ENCODE measurements at regions not wholly inside any gene's neighbourhood (a gene's known extent, or its start where the extent isn't known, plus 50 kb on each side); places are given as distances from the start of the nearest gene placed in this dataset.

GRCh38 chr15:60083318-60083717 lies 79.2 kb downstream of the FOXB1 start:
- H4K91ac ChIP-seq (ENCODE audit: insufficient read length, low read depth, low read length), result no peak overlapping the region
- Mint-ChIP-seq H3K9me3 (no peaks in the 10 kb centered on the region), H3K4me3 (no peak overlapping the region), H3K27ac (no peak overlapping the region), H3K27me3 (ENCODE audit: low read depth) (peaks cover 4% of the 10 kb centered on the region; the same call in 1 of the 2 replicates), H3K4me1 (peaks cover 14 to 22% of the 10 kb centered on the region in 2 experiments), H3K36me3 (ENCODE audit: insufficient read depth in 1 of 3, low read depth in 3 of 3) (no peaks in the 10 kb centered on the region; a peak in 2 of 7 replicates)
- H3K18ac ChIP-seq (ENCODE audit: insufficient read length, low read depth, low read length), result no peak overlapping the region
- H3K14ac ChIP-seq (ENCODE audit: insufficient read depth, low read length), result no peak overlapping the region
- H3K56ac ChIP-seq (ENCODE audit: insufficient read length, low read depth, low read length), result no peak overlapping the region
- H2BK12ac ChIP-seq (ENCODE audit: insufficient read length, low read depth, low read length), result no peak overlapping the region
- WGBS (ENCODE audit: extremely low coverage, insufficient read length, low lambda C conversion rate), result no CpG with 5 or more reads among the region's 3 CpGs
- H4K20me1 ChIP-seq (ENCODE audit: control insufficient read depth, insufficient read depth, insufficient read length), result no peaks in the 10 kb centered on the region
- H2BK120ac ChIP-seq (ENCODE audit: low read depth, low read length, poor library complexity, severe bottlenecking), result no peak overlapping the region
- H3K23me2 ChIP-seq (ENCODE audit: insufficient read length, low read depth, low read length, poor library complexity, severe bottlenecking), result no peaks in the 10 kb centered on the region
- H2BK5ac ChIP-seq (ENCODE audit: insufficient read length, low read length), result no peak overlapping the region
- DNase-seq, result no peak
- no peak overlapping the region for H2AFZ ChIP-seq (ENCODE audit: low read length)
- no peak overlapping the region for H2AK5ac ChIP-seq (ENCODE audit: insufficient read length, low read length)
- no peak overlapping the region for H3K27ac ChIP-seq (ENCODE audit: insufficient read length, low read depth, low read length)
- H3K27me3 ChIP-seq (ENCODE audit: insufficient read depth, low read length), result no peaks in the 10 kb centered on the region
- H3K23ac ChIP-seq (ENCODE audit: insufficient read length, low read depth, low read length), result no peak overlapping the region
- no peak overlapping the region for H4K5ac ChIP-seq (ENCODE audit: insufficient read length, low read depth, low read length)
- H4K8ac ChIP-seq (replicated peaks; ENCODE audit: insufficient read length, low read depth, low read length), result no peak overlapping the region
- H3K4ac ChIP-seq (ENCODE audit: low read depth, low read length), result no peak overlapping the region
- TF ChIP-seq, protein P1, sequence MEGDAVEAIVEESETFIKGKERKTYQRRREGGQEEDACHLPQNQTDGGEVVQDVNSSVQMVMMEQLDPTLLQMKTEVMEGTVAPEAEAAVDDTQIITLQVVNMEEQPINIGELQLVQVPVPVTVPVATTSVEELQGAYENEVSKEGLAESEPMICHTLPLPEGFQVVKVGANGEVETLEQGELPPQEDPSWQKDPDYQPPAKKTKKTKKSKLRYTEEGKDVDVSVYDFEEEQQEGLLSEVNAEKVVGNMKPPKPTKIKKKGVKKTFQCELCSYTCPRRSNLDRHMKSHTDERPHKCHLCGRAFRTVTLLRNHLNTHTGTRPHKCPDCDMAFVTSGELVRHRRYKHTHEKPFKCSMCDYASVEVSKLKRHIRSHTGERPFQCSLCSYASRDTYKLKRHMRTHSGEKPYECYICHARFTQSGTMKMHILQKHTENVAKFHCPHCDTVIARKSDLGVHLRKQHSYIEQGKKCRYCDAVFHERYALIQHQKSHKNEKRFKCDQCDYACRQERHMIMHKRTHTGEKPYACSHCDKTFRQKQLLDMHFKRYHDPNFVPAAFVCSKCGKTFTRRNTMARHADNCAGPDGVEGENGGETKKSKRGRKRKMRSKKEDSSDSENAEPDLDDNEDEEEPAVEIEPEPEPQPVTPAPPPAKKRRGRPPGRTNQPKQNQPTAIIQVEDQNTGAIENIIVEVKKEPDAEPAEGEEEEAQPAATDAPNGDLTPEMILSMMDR (conservative IDR thresholded peaks at IDR 0.05), result no peak
- H3K9ac ChIP-seq (ENCODE audit: extremely low read depth, insufficient read length, low read length), result no peak overlapping the region
- H3K4me2 ChIP-seq (ENCODE audit: insufficient read depth, insufficient read length, low read length), result no peak overlapping the region
- no peaks in the 10 kb centered on the region for H3K79me1 ChIP-seq (ENCODE audit: insufficient read depth, low read depth, low read length, poor library complexity, severe bottlenecking)
- H2BK20ac ChIP-seq (ENCODE audit: low read depth, low read length, poor library complexity, severe bottlenecking), result no peak overlapping the region
- H3K79me2 ChIP-seq (ENCODE audit: insufficient read depth, low read length), result no peaks in the 10 kb centered on the region
- no peaks in the 10 kb centered on the region for H3K4me1 ChIP-seq (ENCODE audit: insufficient read depth, low read length)
- H3T11ph ChIP-seq (ENCODE audit: low read length), result no peak overlapping the region
- H3K9me3 ChIP-seq (ENCODE audit: control insufficient read depth, low read depth, low read length), result no peaks in the 10 kb centered on the region
- no peak overlapping the region for H2BK15ac ChIP-seq (ENCODE audit: low read depth, low read length)

Data from H9 (cell line).